ENCODE measurements at regions not wholly inside any gene's neighbourhood (a gene's known extent, or its start where the extent isn't known, plus 50 kb on each side); places are given as distances from the start of the nearest gene placed in this dataset.

DNA sequence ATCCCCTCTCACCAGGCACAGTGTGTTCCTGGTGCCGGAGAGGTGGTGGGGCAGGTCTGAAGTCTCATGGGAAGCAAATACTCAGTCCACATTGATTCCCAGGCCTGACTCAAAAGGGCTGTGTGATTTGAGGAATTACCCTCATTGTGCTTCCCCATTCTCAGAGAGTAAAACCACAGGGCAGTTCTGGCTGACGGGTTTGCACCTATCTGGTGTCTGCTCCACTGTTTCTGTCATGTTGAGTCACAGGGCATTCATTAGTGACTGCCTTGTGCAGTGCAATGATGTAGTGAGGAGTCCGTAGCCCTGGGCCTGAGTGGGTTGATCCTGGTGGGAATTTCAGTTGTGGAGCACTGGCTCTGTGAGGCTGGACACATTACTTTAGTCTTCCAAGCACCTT lies 85.2 kb upstream of the ARHGAP20 start:
- no peaks in the 10 kb centered on the region for H3K9me3 ChIP-seq (ENCODE audit: severe bottlenecking)
- no peak for DNase-seq
- H3K27me3 ChIP-seq (ENCODE audit: insufficient read depth, low read depth, severe bottlenecking), result no peaks in the 10 kb centered on the region
- no peaks in the 10 kb centered on the region for H3K36me3 ChIP-seq
- TF ChIP-seq CTCF (IDR thresholded peaks at IDR 0.05; ENCODE audit: low read depth, low read length), result no peak
- no peak overlapping the region for H3K4me3 ChIP-seq (ENCODE audit: low read depth, low read length)
- H3K27ac ChIP-seq, result no peak overlapping the region

- TF ChIP-seq CTCF (IDR thresholded peaks at IDR 0.05; ENCODE audit: low read depth, low read length), result no peak
- H3K27ac ChIP-seq, result no peak overlapping the region
- no peaks in the 10 kb centered on the region for H3K9me3 ChIP-seq (ENCODE audit: severe bottlenecking)
- no peak for DNase-seq
- no peaks in the 10 kb centered on the region for H3K27me3 ChIP-seq (ENCODE audit: insufficient read depth, low read depth, severe bottlenecking)
- H3K36me3 ChIP-seq, result no peaks in the 10 kb centered on the region
- no peak overlapping the region for H3K4me3 ChIP-seq (ENCODE audit: low read depth, low read length)
Observed at GRCh38 chr11:110795112-110795624, 82.9 kb upstream of the ARHGAP20 start.

GRCh38 chr11:110793556-110793955 lies 81.3 kb upstream of the ARHGAP20 start:
- no peak for TF ChIP-seq CTCF (IDR thresholded peaks at IDR 0.05; ENCODE audit: low read depth, low read length)
- Histone ChIP-seq H3K27me3 (ENCODE audit: insufficient read depth, low read depth, severe bottlenecking) (no peaks in the 10 kb centered on the region), H3K36me3 (no peaks in the 10 kb centered on the region), H3K4me3 (ENCODE audit: low read depth, low read length) (no peak overlapping the region), H3K9me3 (ENCODE audit: severe bottlenecking) (no peaks in the 10 kb centered on the region), H3K27ac (no peak overlapping the region)
- no peak for DNase-seq

DNA sequence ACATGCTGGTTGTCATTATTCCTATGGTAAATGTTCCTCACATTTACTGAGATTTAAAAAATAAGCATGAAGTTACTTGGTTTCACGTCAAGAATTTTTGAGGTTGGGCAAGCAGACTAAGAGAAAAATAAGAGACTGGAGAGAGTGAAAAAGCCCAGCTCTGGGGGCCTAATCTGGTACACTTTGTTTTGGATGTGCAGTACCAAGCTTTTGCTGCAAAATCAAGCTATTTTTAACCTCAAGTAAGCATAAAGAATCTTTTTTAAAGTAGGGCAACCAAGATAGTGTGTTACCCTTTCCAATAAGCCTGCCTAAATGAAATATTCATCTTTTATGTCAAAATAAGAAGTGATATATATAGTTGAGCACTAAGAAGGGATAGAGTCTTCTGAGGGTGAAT lies 79.4 kb upstream of the ARHGAP20 start:
- H3K9me3 ChIP-seq (ENCODE audit: severe bottlenecking), result no peaks in the 10 kb centered on the region
- no peak for TF ChIP-seq CTCF (IDR thresholded peaks at IDR 0.05; ENCODE audit: low read depth, low read length)
- H3K27me3 ChIP-seq (ENCODE audit: insufficient read depth, low read depth, severe bottlenecking), result no peaks in the 10 kb centered on the region
- H3K36me3 ChIP-seq, result no peaks in the 10 kb centered on the region
- DNase-seq, result no peak
- no peak overlapping the region for H3K4me3 ChIP-seq (ENCODE audit: low read depth, low read length)
- no peak overlapping the region for H3K27ac ChIP-seq

DNA sequence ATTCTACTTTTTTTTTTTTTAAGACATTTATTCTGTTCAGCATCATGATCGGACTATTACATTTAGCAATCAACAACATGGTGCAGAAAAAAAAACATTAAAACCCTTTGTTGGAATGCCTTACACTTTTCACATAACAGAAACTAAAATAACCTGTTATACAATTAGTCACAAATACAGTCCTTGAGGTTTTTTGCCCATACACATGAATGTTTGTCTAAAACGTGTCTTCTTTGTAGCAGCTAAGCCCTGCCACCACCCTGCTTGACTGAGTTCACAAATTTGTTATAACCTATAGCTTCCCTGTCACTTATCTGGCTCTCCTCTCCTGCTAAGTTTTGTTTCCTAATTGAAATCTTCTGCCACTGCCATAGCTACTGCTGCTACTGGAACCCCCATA lies 75.4 kb upstream of the ARHGAP20 start:
- no peak for DNase-seq
- Histone ChIP-seq H3K9me3 (ENCODE audit: severe bottlenecking) (peaks cover 11% of the 10 kb centered on the region), H3K27ac (no peak overlapping the region), H3K36me3 (no peaks in the 10 kb centered on the region), H3K27me3 (ENCODE audit: insufficient read depth, low read depth, severe bottlenecking) (no peaks in the 10 kb centered on the region), H3K4me3 (ENCODE audit: low read depth, low read length) (no peak overlapping the region)
- TF ChIP-seq CTCF (IDR thresholded peaks at IDR 0.05; ENCODE audit: low read depth, low read length), result no peak

DNA sequence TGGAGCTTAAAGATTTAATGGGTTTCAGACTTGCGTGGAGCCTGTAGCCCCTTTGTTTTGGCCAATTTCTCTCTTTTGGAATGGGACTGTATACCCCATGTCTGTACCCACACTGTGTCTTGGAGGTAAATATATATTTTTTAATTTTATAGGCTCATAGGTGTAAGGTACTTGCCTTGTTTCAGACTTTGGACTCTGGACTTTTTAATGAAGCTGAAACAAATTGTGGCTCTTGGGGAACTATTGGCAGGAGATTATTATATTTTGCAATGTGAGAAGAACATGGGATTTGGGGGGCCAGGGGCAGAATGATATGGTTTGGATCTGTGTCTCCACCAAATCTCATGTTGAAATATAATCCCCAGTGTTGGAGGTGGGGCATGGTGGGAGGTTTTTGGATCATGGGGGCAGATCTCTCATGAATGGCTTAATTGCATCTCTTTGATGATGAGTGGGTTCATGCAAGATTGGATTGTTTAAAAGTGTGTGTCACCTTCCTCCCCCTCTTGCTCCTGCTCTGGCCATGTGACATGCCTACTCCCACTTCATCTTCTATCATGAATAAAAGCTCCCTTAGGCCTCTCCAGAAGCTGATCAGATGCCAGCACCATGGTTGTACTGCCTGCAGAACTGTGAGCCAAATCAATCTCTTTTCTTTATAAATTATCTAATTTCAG lies 74.1 kb upstream of the ARHGAP20 start:
- Histone ChIP-seq H3K4me3 (ENCODE audit: low read depth, low read length) (no peak overlapping the region), H3K36me3 (no peaks in the 10 kb centered on the region), H3K9me3 (ENCODE audit: severe bottlenecking) (peaks cover 11% of the 10 kb centered on the region), H3K27me3 (ENCODE audit: insufficient read depth, low read depth, severe bottlenecking) (no peaks in the 10 kb centered on the region), H3K27ac (no peak overlapping the region; the same call in 1 of the 2 replicates)
- DNase-seq, result no peak
- no peak for TF ChIP-seq CTCF (IDR thresholded peaks at IDR 0.05; ENCODE audit: low read depth, low read length)
